Nephron (organoid): ENCODE measurements at regions not wholly inside any gene's neighbourhood (a gene's known extent, or its start where the extent isn't known, plus 50 kb on each side); places are given as distances from the start of the nearest gene placed in this dataset.

Experiments used
- H3K27ac Mint-ChIP-seq, 3 experiments: 2 replicates each; pipeline ENCODE4 v1.8.0; 2020; ENCODE audit warnings: mixed read lengths in 3 of 3, mild to moderate bottlenecking in 2 of 3, moderate library complexity in 1 of 3
- H3K27me3 Mint-ChIP-seq: 2 replicates; pipeline ENCODE4 v1.8.0; 2021; ENCODE audit warnings: low read depth, mild to moderate bottlenecking, moderate library complexity, mixed read lengths
- H3K36me3 Mint-ChIP-seq: 2 replicates; pipeline ENCODE4 v1.8.0; 2020; ENCODE audit warnings: low read depth, mixed read lengths
- H3K4me1 Mint-ChIP-seq: 2 replicates; pipeline ENCODE4 v1.8.0; 2020; ENCODE audit warnings: mixed read lengths
- H3K4me3 Mint-ChIP-seq, 3 experiments: 2 replicates each; pipeline ENCODE4 v1.8.0; 2020; ENCODE audit warnings: mild to moderate bottlenecking in 3 of 3, mixed read lengths in 3 of 3, moderate library complexity in 2 of 3
- H3K9me3 Mint-ChIP-seq: 2 replicates; pipeline ENCODE4 v1.8.0; 2020; ENCODE audit warnings: mixed read lengths
- CTCF ChIP-seq, 3 experiments: fragments of 200-600 bp; sonication (generic); IDR thresholded peaks; one replicate each; pipeline ENCODE4 v1.5.0; 2021; ENCODE audit warnings: antibody characterized with exemption in 3 of 3; ENCODE audit not compliant: unreplicated experiment in 3 of 3

GRCh38 chr5:147049764-147050163 is 171.2 kb upstream of the PPP2R2B start:
- H3K27me3 Mint-ChIP-seq, result peaks cover 14% of the 10 kb centered on the region
- TF ChIP-seq CTCF (IDR thresholded peaks at IDR 0.05; ENCODE audit: unreplicated experiment in 3 of 3), result no peak

GRCh38 chr5:147050172-147050571 is 171.6 kb upstream of the PPP2R2B start:
- TF ChIP-seq CTCF (IDR thresholded peaks at IDR 0.05; ENCODE audit: unreplicated experiment in 3 of 3), result no peak
- no peaks in the 10 kb centered on the region for H3K9me3 Mint-ChIP-seq
- H3K27ac Mint-ChIP-seq, result no peak overlapping the region
- H3K27me3 Mint-ChIP-seq, result peaks cover 14% of the 10 kb centered on the region
- peaks cover 5% of the 10 kb centered on the region for H3K4me1 Mint-ChIP-seq
- no peak overlapping the region for H3K4me3 Mint-ChIP-seq
- no peaks in the 10 kb centered on the region for H3K36me3 Mint-ChIP-seq

More at GRCh38 chr5:147049764-147050163, 171.2 kb upstream of the PPP2R2B start:
- H3K27ac Mint-ChIP-seq, result no peak overlapping the region
- peaks cover 5% of the 10 kb centered on the region for H3K4me1 Mint-ChIP-seq
- no peaks in the 10 kb centered on the region for H3K9me3 Mint-ChIP-seq
- H3K36me3 Mint-ChIP-seq, result no peaks in the 10 kb centered on the region
- no peak overlapping the region for H3K4me3 Mint-ChIP-seq

GRCh38 chr5:147051193-147051592 is 172.6 kb upstream of the PPP2R2B start:
- Mint-ChIP-seq H3K36me3 (no peaks in the 10 kb centered on the region), H3K4me1 (peaks cover 5% of the 10 kb centered on the region), H3K4me3 (no peak overlapping the region), H3K27me3 (peaks cover 14% of the 10 kb centered on the region), H3K9me3 (no peaks in the 10 kb centered on the region), H3K27ac (no peak overlapping the region)
- TF ChIP-seq CTCF (IDR thresholded peaks at IDR 0.05; ENCODE audit: unreplicated experiment in 3 of 3), result no peak

- H3K4me1 Mint-ChIP-seq, result peaks cover 5% of the 10 kb centered on the region
- TF ChIP-seq CTCF (IDR thresholded peaks at IDR 0.05; ENCODE audit: unreplicated experiment in 3 of 3), result no peak
- no peak overlapping the region for H3K4me3 Mint-ChIP-seq
- peaks cover 14% of the 10 kb centered on the region for H3K27me3 Mint-ChIP-seq
- no peaks in the 10 kb centered on the region for H3K9me3 Mint-ChIP-seq
- no peaks in the 10 kb centered on the region for H3K36me3 Mint-ChIP-seq
- no peak overlapping the region for H3K27ac Mint-ChIP-seq
These were observed 174.0 kb upstream of the PPP2R2B start for GRCh38 chr5:147052519-147052918.

- Mint-ChIP-seq H3K27ac (no peak overlapping the region), H3K4me1 (no peaks in the 10 kb centered on the region), H3K4me3 (no peak overlapping the region), H3K36me3 (no peaks in the 10 kb centered on the region), H3K9me3 (no peaks in the 10 kb centered on the region), H3K27me3 (peaks cover 4% of the 10 kb centered on the region)
- TF ChIP-seq CTCF (IDR thresholded peaks at IDR 0.05; ENCODE audit: unreplicated experiment in 3 of 3), result no peak
These were observed 176.7 kb upstream of the PPP2R2B start for GRCh38 chr5:147055089-147055826.
